GM23338 (cell line): ENCODE measurements at regions not wholly inside any gene's neighbourhood (a gene's known extent, or its start where the extent isn't known, plus 50 kb on each side); places are given as distances from the start of the nearest gene placed in this dataset.

ENCODE experiments used
- ATAC-seq: fragments of 200-7000 bp; cut with Tn5 transposase; 3 replicates; pipeline ENCODE4 v1.9.1; 2020
- DNase-seq: peaks from one replicate; pipeline ENCODE4 v3.0.0-alpha.2; 2015; ENCODE audit warnings: low spot score
- H2AFZ ChIP-seq: fragments of 200-600 bp; sonication (generic); 2 replicates; pipeline ENCODE4 v1.8.0; 2016; ENCODE audit warnings: antibody characterized with exemption, mild to moderate bottlenecking, moderate library complexity
- H3F3A ChIP-seq: fragments of 200-600 bp; sonication (generic); replicated peaks from 2 replicates; pipeline ENCODE4 v1.8.0; 2017; ENCODE audit warnings: antibody characterized with exemption, mixed run types, low read depth
- H3K27ac ChIP-seq: fragments of 200-600 bp; sonication (generic); 2 replicates; pipeline ENCODE4 v1.6.1; 2016; ENCODE audit warnings: low read depth
- H3K27me3 ChIP-seq: fragments of 200-600 bp; sonication (generic); 2 replicates; pipeline ENCODE4 v1.8.0; 2016; ENCODE audit warnings: mild to moderate bottlenecking, mixed run types, moderate library complexity; ENCODE audit not compliant: insufficient read depth
- H3K36me3 ChIP-seq: fragments of 200-600 bp; sonication (generic); 2 replicates; pipeline ENCODE4 v1.8.0; 2016; ENCODE audit warnings: mild to moderate bottlenecking; ENCODE audit not compliant: insufficient read depth
- H3K4me1 ChIP-seq: fragments of 200-600 bp; sonication (generic); 2 replicates; pipeline ENCODE4 v1.8.0; 2016; ENCODE audit warnings: mild to moderate bottlenecking, moderate library complexity; ENCODE audit not compliant: insufficient read depth
- H3K4me2 ChIP-seq: fragments of 200-600 bp; sonication (generic); 2 replicates; pipeline ENCODE4 v1.7.1; 2017; ENCODE audit warnings: mixed run types
- H3K4me3 ChIP-seq: fragments of 200-600 bp; sonication (generic); 2 replicates; pipeline ENCODE4 v1.6.1; 2016; ENCODE audit warnings: mixed run types
- H3K79me2 ChIP-seq: fragments of 200-600 bp; sonication (generic); replicated peaks from 2 replicates; pipeline ENCODE4 v1.8.0; 2017; ENCODE audit warnings: mild to moderate bottlenecking; ENCODE audit not compliant: insufficient read depth
- H3K9me2 ChIP-seq: fragments of 200-600 bp; sonication (generic); 2 replicates; pipeline ENCODE4 v1.8.0; 2017; ENCODE audit not compliant: insufficient read depth
- H4K20me1 ChIP-seq: fragments of 200-600 bp; sonication (generic); replicated peaks from 2 replicates; pipeline ENCODE4 v1.8.0; 2017; ENCODE audit warnings: mild to moderate bottlenecking; ENCODE audit not compliant: insufficient read depth
- H3K27ac Mint-ChIP-seq: 2 replicates; pipeline ENCODE4 v1.8.0; 2020; ENCODE audit warnings: inconsistent platforms, mild to moderate bottlenecking, moderate library complexity, mixed read lengths
- H3K27me3 Mint-ChIP-seq: 3 replicates; pipeline ENCODE4 v1.8.0; 2022; ENCODE audit warnings: low read depth, mild to moderate bottlenecking, moderate library complexity, mixed read lengths, inconsistent platforms; ENCODE audit not compliant: insufficient read depth, poor library complexity
- H3K36me3 Mint-ChIP-seq: 3 replicates; pipeline ENCODE4 v1.8.0; 2021; ENCODE audit warnings: low read depth, mild to moderate bottlenecking, inconsistent platforms, moderate library complexity, mixed read lengths
- H3K4me1 Mint-ChIP-seq: 3 replicates; pipeline ENCODE4 v1.8.0; 2020; ENCODE audit warnings: mild to moderate bottlenecking, inconsistent platforms, mixed read lengths
- H3K4me3 Mint-ChIP-seq: 3 replicates; pipeline ENCODE4 v1.8.0; 2021; ENCODE audit warnings: moderate library complexity, mild to moderate bottlenecking, inconsistent platforms, mixed read lengths
- H3K9me3 Mint-ChIP-seq: 3 replicates; pipeline ENCODE4 v1.8.0; 2020; ENCODE audit warnings: moderate library complexity, mild to moderate bottlenecking, inconsistent platforms, mixed read lengths
- CREB1 ChIP-seq: fragments of 250-450 bp; sonication (Bioruptor Pico); IDR thresholded peaks from 2 replicates; pipeline ENCODE4 v1.5.0; 2020; ENCODE audit warnings: low read depth, mild to moderate bottlenecking, moderate library complexity
- CTCF ChIP-seq, 2 experiments: fragments of 200-600 bp in 1 of 2; sonication (generic) in 1 of 2; conservative IDR thresholded peaks; 2 replicates each; pipeline versions ENCODE4 v1.5.1 to v1.6.1; 2016 to 2017; ENCODE audit warnings: antibody characterized with exemption in 2 of 2, low read depth in 2 of 2, mild to moderate bottlenecking in 2 of 2, moderate library complexity in 1 of 2
- ETS1 ChIP-seq: IDR thresholded peaks from 2 replicates; pipeline ENCODE4 v1.6.1; 2016; ENCODE audit warnings: antibody characterized with exemption
- EZH2 ChIP-seq: fragments of 200-600 bp; sonication (generic); IDR thresholded peaks from one replicate; pipeline ENCODE4 v1.8.0; 2017; ENCODE audit warnings: antibody characterized with exemption, mild to moderate bottlenecking, low read depth; ENCODE audit not compliant: unreplicated experiment
- EZH2phosphoT487 ChIP-seq: fragments of 200-600 bp; sonication (generic); IDR thresholded peaks from one replicate; pipeline ENCODE4 v1.8.1; 2018; ENCODE audit warnings: antibody characterized with exemption; ENCODE audit not compliant: unreplicated experiment
- JUNB ChIP-seq: IDR thresholded peaks from one replicate; pipeline ENCODE4 v1.6.1; 2016; ENCODE audit warnings: antibody characterized with exemption; ENCODE audit not compliant: unreplicated experiment
- NANOG ChIP-seq: IDR thresholded peaks from 2 replicates; pipeline ENCODE4 v1.6.1; 2016; ENCODE audit warnings: antibody characterized with exemption, borderline replicate concordance
- POLR2AphosphoS5 ChIP-seq: IDR thresholded peaks from 2 replicates; pipeline ENCODE4 v1.6.1; 2016; ENCODE audit warnings: antibody characterized with exemption, low read depth
- REST ChIP-seq: IDR thresholded peaks from one replicate; pipeline ENCODE4 v1.6.1; 2018; ENCODE audit warnings: antibody characterized with exemption; ENCODE audit not compliant: unreplicated experiment
- STAT1 ChIP-seq: IDR thresholded peaks from one replicate; pipeline ENCODE4 v1.6.1; 2016; ENCODE audit warnings: antibody characterized with exemption; ENCODE audit not compliant: unreplicated experiment
- ZNF114 ChIP-seq: fragments of 250-450 bp; sonication (Bioruptor Pico); IDR thresholded peaks from 2 replicates; pipeline ENCODE4 v1.5.0; 2020; ENCODE audit warnings: mild to moderate bottlenecking, moderate library complexity
- ZNF331 ChIP-seq: fragments of 250-450 bp; sonication (Bioruptor Pico); IDR thresholded peaks from 2 replicates; pipeline ENCODE4 v1.5.0; 2020; ENCODE audit warnings: low read depth, mild to moderate bottlenecking, moderate library complexity
- ZNF462 ChIP-seq: fragments of 250-450 bp; sonication (Bioruptor Pico); IDR thresholded peaks from 2 replicates; pipeline ENCODE4 v1.5.0; 2020; ENCODE audit warnings: mild to moderate bottlenecking, moderate library complexity

GRCh38 chr2:150109912-150110311 is 377.6 kb downstream of the RND3 start:
- no peak overlapping the region for H3K4me2 ChIP-seq
- H3K79me2 ChIP-seq = no peaks in the 10 kb centered on the region
- no peaks in the 10 kb centered on the region for H3K4me1 Mint-ChIP-seq
- ATAC-seq (no peak), DNase-seq (no peak)
- no peaks in the 10 kb centered on the region for H3K4me1 ChIP-seq
- no peak overlapping the region for H3K27ac Mint-ChIP-seq
- H4K20me1 ChIP-seq = no peaks in the 10 kb centered on the region
- peaks cover 5% of the 10 kb centered on the region; the same call in 1 of the 3 replicates for H3K9me3 Mint-ChIP-seq
- no peaks in the 10 kb centered on the region for H3K27me3 Mint-ChIP-seq
- no peak overlapping the region for H3K27ac ChIP-seq
- no peaks in the 10 kb centered on the region for H3K36me3 ChIP-seq
- no peaks in the 10 kb centered on the region for H3K27me3 ChIP-seq
- TF ChIP-seq JUNB = no peak
- TF ChIP-seq CREB1 = no peak
- no peak for TF ChIP-seq REST
- no peak for TF ChIP-seq ZNF331 (CRISPR knock-in tag)
- no peak for TF ChIP-seq EZH2phosphoT487
- no peak for TF ChIP-seq ZNF114
- TF ChIP-seq ZNF462 = no peak
- no peak for TF ChIP-seq STAT1
- no peak for TF ChIP-seq NANOG
- no peak for TF ChIP-seq POLR2AphosphoS5
- TF ChIP-seq ETS1 = no peak
- TF ChIP-seq EZH2 = no peak
- TF ChIP-seq CTCF (conservative IDR thresholded peaks at IDR 0.05; ENCODE audit: low read depth in 2 of 2) = no peak
- no peak overlapping the region for H3K4me3 ChIP-seq
- H3K4me3 Mint-ChIP-seq = no peak overlapping the region
- peaks cover 3% of the 10 kb centered on the region; the same call in 2 of the 3 replicates for H3K36me3 Mint-ChIP-seq
- H3F3A ChIP-seq = no peaks in the 10 kb centered on the region
- peak overlapping the region; percentile 14; the same call in 1 of the 2 replicates for H2AFZ ChIP-seq
- peaks cover 5% of the 10 kb centered on the region; the same call in 1 of the 2 replicates for H3K9me2 ChIP-seq
